ENCODE measurements at regions not wholly inside any gene's neighbourhood (a gene's known extent, or its start where the extent isn't known, plus 50 kb on each side); places are given as distances from the start of the nearest gene placed in this dataset.

DNA sequence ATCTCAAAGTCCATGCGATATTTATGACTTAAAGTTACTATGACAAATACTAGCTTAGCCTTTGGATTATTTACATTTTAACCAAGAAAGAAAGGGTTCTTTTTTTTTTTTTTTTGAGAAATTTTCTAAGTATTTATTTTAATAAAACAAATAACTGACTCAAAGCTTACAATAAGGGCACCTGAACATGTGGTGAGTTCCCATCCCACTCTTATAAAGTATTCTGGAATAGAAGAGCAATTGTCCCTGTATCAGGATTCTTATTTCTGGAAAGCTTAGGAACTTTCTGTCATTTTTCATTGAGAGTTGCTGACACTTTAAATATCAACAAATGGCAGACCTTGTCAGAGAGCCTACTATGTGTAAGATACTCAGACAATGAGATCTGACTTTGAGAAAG lies 686.1 kb upstream of the SOX9 start (continued):
- TF ChIP-seq, protein P1, sequence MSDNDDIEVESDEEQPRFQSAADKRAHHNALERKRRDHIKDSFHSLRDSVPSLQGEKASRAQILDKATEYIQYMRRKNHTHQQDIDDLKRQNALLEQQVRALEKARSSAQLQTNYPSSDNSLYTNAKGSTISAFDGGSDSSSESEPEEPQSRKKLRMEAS (IDR thresholded peaks at IDR 0.05), result no peak
- TF ChIP-seq JUN (IDR thresholded peaks at IDR 0.05; ENCODE audit: low read depth, low read length), result no peak
- TF ChIP-seq RNF2 (IDR thresholded peaks at IDR 0.05; ENCODE audit: borderline replicate concordance, low read depth, low read length, missing control alignments, poor library complexity, severe bottlenecking), result no peak
- TF ChIP-seq KDM5A (IDR thresholded peaks at IDR 0.05; ENCODE audit: low read length), result no peak
- TF ChIP-seq EGR1 (IDR thresholded peaks at IDR 0.05; ENCODE audit: borderline replicate concordance, low read depth, low read length), result no peak
- TF ChIP-seq GTF2F1 (IDR thresholded peaks at IDR 0.05; ENCODE audit: borderline replicate concordance, low read depth, low read length), result no peak
- no peak for TF ChIP-seq NANOG (IDR thresholded peaks at IDR 0.05; ENCODE audit: insufficient read depth, low read depth, low read length, poor library complexity, severe bottlenecking)
- TF ChIP-seq TBP (IDR thresholded peaks at IDR 0.05; ENCODE audit: low read depth, low read length), result no peak
